ENCODE measurements at regions not wholly inside any gene's neighbourhood (a gene's known extent, or its start where the extent isn't known, plus 50 kb on each side); places are given as distances from the start of the nearest gene placed in this dataset.

GRCh38 chr5:36777105-36777757 lies 99.3 kb upstream of the NIPBL start:
- no peak for TF ChIP-seq POLR2A (IDR thresholded peaks at IDR 0.05)
- TF ChIP-seq CTCF (IDR thresholded peaks at IDR 0.05): peak; percentile 11 to 60 (median 53)

Measured in body of pancreas (tissue), 4 donors.